CD4-positive, alpha-beta T cell (primary cell): ENCODE measurements at regions not wholly inside any gene's neighbourhood (a gene's known extent, or its start where the extent isn't known, plus 50 kb on each side); places are given as distances from the start of the nearest gene placed in this dataset.

ENCODE experiments used
- ATAC-seq: fragments of 200-7000 bp; cut with Tn5 transposase; one replicate; pipeline ENCODE4 v1.10.0; 2022; ENCODE audit warnings: mild to moderate bottlenecking; ENCODE audit not compliant: poor library complexity
- CTCF ChIA-PET: fragments of 350-600 bp; sonication (Branson Sonifier 250); formaldehyde crosslinking; loops from one replicate; lab custom pipeline; 2021; ENCODE audit warnings: antibody characterized with exemption, inconsistent platforms; lab: Charles Lee
- POLR2A ChIA-PET: fragments of 350-600 bp; sonication (Branson Sonifier 250); formaldehyde crosslinking; loops from one replicate; lab custom pipeline; 2021; ENCODE audit warnings: antibody characterized with exemption, inconsistent platforms; lab: Charles Lee
- DNase-seq, 14 experiments: peaks; one replicate each; pipeline ENCODE4 v3.0.0-alpha.2; 2013 to 2020; ENCODE audit warnings: mixed read lengths in 2 of 14
- H3K27ac ChIP-seq, 2 donors: one replicate each; pipeline versions ENCODE4 v1.5.1 to v1.7.0; 2013; ENCODE audit warnings: low read length in 2 of 2, low read depth in 1 of 2, mild to moderate bottlenecking in 1 of 2
- H3K27me3 ChIP-seq, 2 experiments: 1 replicate in 1 of 2; 2 replicates in 1 of 2; pipeline versions ENCODE4 v1.6.1 to v1.7.0; 2013; ENCODE audit warnings: low read length in 2 of 2, control low read depth in 1 of 2, mild to moderate bottlenecking in 1 of 2, moderate library complexity in 1 of 2; ENCODE audit not compliant: insufficient read depth in 2 of 2, control insufficient read depth in 1 of 2
- H3K36me3 ChIP-seq: one replicate; pipeline ENCODE4 v1.6.1; 2013; ENCODE audit warnings: low read length, control low read depth; ENCODE audit not compliant: insufficient read depth
- H3K4me1 ChIP-seq: one replicate; pipeline ENCODE4 v1.6.1; 2013; ENCODE audit warnings: low read length, control low read depth; ENCODE audit not compliant: insufficient read depth
- H3K4me3 ChIP-seq: one replicate; pipeline ENCODE4 v1.5.1; 2013; ENCODE audit warnings: mild to moderate bottlenecking, low read length, moderate library complexity
- H3K9me3 ChIP-seq, 2 experiments: 1 replicate in 1 of 2; 2 replicates in 1 of 2; pipeline versions ENCODE4 v1.6.1 to v1.7.0; 2013; ENCODE audit warnings: low read length in 2 of 2, mild to moderate bottlenecking in 2 of 2, control low read depth in 1 of 2, moderate library complexity in 1 of 2; ENCODE audit not compliant: control insufficient read depth in 1 of 2, insufficient read depth in 1 of 2
- H3K27ac Mint-ChIP-seq: one replicate; pipeline ENCODE4 v1.8.0; 2020; ENCODE audit warnings: mixed read lengths
- H3K27me3 Mint-ChIP-seq: one replicate; pipeline ENCODE4 v1.8.0; 2021; ENCODE audit warnings: mixed read lengths
- H3K36me3 Mint-ChIP-seq: one replicate; pipeline ENCODE4 v1.8.0; 2021; ENCODE audit warnings: low read depth, mixed read lengths
- H3K4me1 Mint-ChIP-seq: one replicate; pipeline ENCODE4 v1.8.0; 2021; ENCODE audit warnings: low read depth, mixed read lengths
- H3K4me3 Mint-ChIP-seq: one replicate; pipeline ENCODE4 v1.8.0; 2020; ENCODE audit warnings: mild to moderate bottlenecking, mixed read lengths
- H3K9me3 Mint-ChIP-seq: one replicate; pipeline ENCODE4 v1.8.0; 2020; ENCODE audit warnings: mixed read lengths
- CTCF ChIP-seq: fragments of 200-600 bp; IDR thresholded peaks from one replicate; pipeline ENCODE4 v1.8.0; 2022; ENCODE audit warnings: antibody characterized with exemption, mild to moderate bottlenecking
- intact Hi-C, 2 experiments: fragments of 100-400 bp; cut with DNase I in 1 of 2; cut with micrococcal nuclease in 1 of 2; formaldehyde crosslinking; loops; one replicate each; pipeline versions ENCODE4 v1.15.1 to v1.9.0; 2023 to 2025; cut with DNase I, micrococcal nuclease

- no peak for DNase-seq
Measured at GRCh38 chr22:27514601-27515523, 286.7 kb downstream of the MN1 start.

GRCh38 chr22:27517361-27518155 is 284.0 kb downstream of the MN1 start:
- H3K27me3 ChIP-seq = no peaks in the 10 kb centered on the region
- no peaks in the 10 kb centered on the region for H3K9me3 Mint-ChIP-seq
- no peaks in the 10 kb centered on the region for H3K36me3 ChIP-seq
- no peak for DNase-seq
- POLR2A ChIA-PET = no interaction called here
- intact Hi-C loops = no loop called here
- CTCF ChIA-PET = no interaction called here
- no peak overlapping the region for H3K27ac Mint-ChIP-seq
- peaks cover 0 to 6% of the 10 kb centered on the region in 2 experiments for H3K9me3 ChIP-seq
- no peaks in the 10 kb centered on the region for H3K4me1 Mint-ChIP-seq
- no peaks in the 10 kb centered on the region for H3K4me1 ChIP-seq
- no peak overlapping the region for H3K4me3 ChIP-seq
- no peak overlapping the region for H3K27ac ChIP-seq
- no peak overlapping the region for H3K4me3 Mint-ChIP-seq
- no peak for TF ChIP-seq CTCF
- H3K36me3 Mint-ChIP-seq = no peaks in the 10 kb centered on the region
- ATAC-seq = no peak
- peaks cover 11% of the 10 kb centered on the region for H3K27me3 Mint-ChIP-seq

More at GRCh38 chr22:27514601-27515523, 286.7 kb downstream of the MN1 start:
- H3K4me1 ChIP-seq = no peaks in the 10 kb centered on the region
- H3K36me3 ChIP-seq = no peaks in the 10 kb centered on the region
- Mint-ChIP-seq H3K27ac (no peak overlapping the region), H3K36me3 (no peaks in the 10 kb centered on the region), H3K27me3 (peaks cover 14% of the 10 kb centered on the region), H3K9me3 (no peaks in the 10 kb centered on the region), H3K4me1 (no peaks in the 10 kb centered on the region), H3K4me3 (no peak overlapping the region)
- H3K27ac ChIP-seq = no peak overlapping the region
- CTCF ChIA-PET = no interaction called here
- no peaks in the 10 kb centered on the region for H3K9me3 ChIP-seq
- TF ChIP-seq CTCF = no peak
- ATAC-seq = no peak
- no peaks in the 10 kb centered on the region for H3K27me3 ChIP-seq
- no peak overlapping the region for H3K4me3 ChIP-seq
- POLR2A ChIA-PET = no interaction called here
- intact Hi-C loops = no loop called here

GRCh38 chr22:27518531-27519340 is 282.8 kb downstream of the MN1 start:
- Histone ChIP-seq H3K27ac (no peak overlapping the region), H3K4me3 (no peak overlapping the region), H3K36me3 (no peaks in the 10 kb centered on the region), H3K27me3 (no peaks in the 10 kb centered on the region), H3K9me3 (peaks cover 0 to 6% of the 10 kb centered on the region in 2 experiments), H3K4me1 (no peaks in the 10 kb centered on the region)
- intact Hi-C loops = no loop called here
- Mint-ChIP-seq H3K27me3 (peaks cover 14% of the 10 kb centered on the region), H3K36me3 (no peaks in the 10 kb centered on the region), H3K9me3 (no peaks in the 10 kb centered on the region), H3K4me3 (no peak overlapping the region), H3K27ac (no peak overlapping the region), H3K4me1 (no peaks in the 10 kb centered on the region)
- ChIA-PET POLR2A (no interaction called here), CTCF (no interaction called here)
- DNase-seq (no peak), ATAC-seq (no peak)
- no peak for TF ChIP-seq CTCF
